GM23248 (cell line): ENCODE measurements at regions not wholly inside any gene's neighbourhood (a gene's known extent, or its start where the extent isn't known, plus 50 kb on each side); places are given as distances from the start of the nearest gene placed in this dataset.
"Not testable (repeated sequence)": the region's sequence is repeated elsewhere in the genome, so short reads cannot be mapped to it uniquely, and the experiment has no call there.

Experiments used
- EZH2 ChIP-seq: fragments of 200-600 bp; sonication (generic); IDR thresholded peaks from 2 replicates; pipeline ENCODE4 v1.6.1; 2018; ENCODE audit warnings: antibody characterized with exemption, mild to moderate bottlenecking; ENCODE audit not compliant: insufficient read depth, poor library complexity, severe bottlenecking
- EZH2phosphoT487 ChIP-seq: fragments of 200-600 bp; sonication (generic); IDR thresholded peaks from 2 replicates; pipeline ENCODE4 v1.6.1; 2018; ENCODE audit warnings: antibody characterized with exemption, moderate library complexity, mild to moderate bottlenecking, low read depth; ENCODE audit not compliant: insufficient read depth

DNA sequence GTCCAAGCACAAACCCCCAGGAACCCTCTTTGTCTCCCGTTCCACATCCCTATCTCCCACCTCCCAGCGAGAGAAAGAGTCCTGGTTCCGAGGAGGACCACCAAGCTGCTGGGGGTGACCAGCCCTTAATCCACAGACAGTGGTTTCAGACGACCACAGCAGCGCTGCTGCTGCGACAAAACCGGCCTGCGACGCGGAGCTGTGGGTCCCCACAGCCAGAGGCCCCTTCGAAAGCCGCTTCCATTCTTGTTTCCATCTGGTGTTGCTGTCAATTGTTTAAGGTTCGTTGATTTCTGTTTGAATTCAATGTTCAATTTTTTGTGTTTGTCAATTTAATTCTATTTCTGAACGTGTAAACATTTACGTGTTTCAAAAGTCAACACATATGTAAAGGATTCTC lies 177.5 kb upstream of the FOXD4L5 start:
- TF ChIP-seq EZH2, EZH2phosphoT487: not testable (repeated sequence)
